Fibroblast of skin of left quadriceps (primary cell): ENCODE measurements at regions not wholly inside any gene's neighbourhood (a gene's known extent, or its start where the extent isn't known, plus 50 kb on each side); places are given as distances from the start of the nearest gene placed in this dataset.

Experiments
- DNase-seq, 2 experiments: peaks; one replicate each; pipeline ENCODE4 v3.0.0-alpha.2; 2013; ENCODE audit warnings: low read depth in 2 of 2

- peak; percentile 82 to 84 for DNase-seq
These were observed 151.7 kb downstream of the NUAK1 start for GRCh38 chr12:105986779-105987684.

GRCh38 chr12:105987685-105988035 is 151.1 kb downstream of the NUAK1 start:
- no peak for DNase-seq

GRCh38 chr12:105992849-105993740 is 145.7 kb downstream of the NUAK1 start:
- no peak for DNase-seq

- no peak for DNase-seq
These were observed 144.8 kb downstream of the NUAK1 start for GRCh38 chr12:105993766-105994555.

- no peak for DNase-seq
These were observed 142.8 kb downstream of the NUAK1 start for GRCh38 chr12:105995961-105996431.

- no peak for DNase-seq
These were observed 140.2 kb downstream of the NUAK1 start for GRCh38 chr12:105998561-105998960.

GRCh38 chr12:106000382-106001104 is 138.2 kb downstream of the NUAK1 start:
- DNase-seq: no peak

GRCh38 chr12:106001105-106001836 is 137.5 kb downstream of the NUAK1 start:
- DNase-seq: no peak

- no peak for DNase-seq
These were observed 136.9 kb downstream of the NUAK1 start for GRCh38 chr12:106001837-106002218.

- DNase-seq: no peak
These were observed 135.5 kb downstream of the NUAK1 start for GRCh38 chr12:106003297-106003696.

- DNase-seq: no peak
These were observed 134.5 kb downstream of the NUAK1 start for GRCh38 chr12:106004289-106004688.

GRCh38 chr12:106006382-106006781 is 132.4 kb downstream of the NUAK1 start:
- no peak for DNase-seq

GRCh38 chr12:106006940-106007339 is 131.8 kb downstream of the NUAK1 start:
- DNase-seq: no peak

GRCh38 chr12:106010741-106011140 is 128.0 kb downstream of the NUAK1 start:
- DNase-seq: no peak
